GM19463 (cell line): ENCODE measurements at regions not wholly inside any gene's neighbourhood (a gene's known extent, or its start where the extent isn't known, plus 50 kb on each side); places are given as distances from the start of the nearest gene placed in this dataset.

Experiments used
- ATAC-seq: cut with Tn5 transposase; IDR thresholded peaks from one replicate; pipeline ENCODE4 v1.9.1; 2021; ENCODE audit warnings: mild to moderate bottlenecking, moderate library complexity; ENCODE audit not compliant: unreplicated experiment

- ATAC-seq: no peak
Observed at GRCh38 chr9:118832371-118832770, 536.9 kb downstream of the BRINP1 start.

- no peak for ATAC-seq
Observed at GRCh38 chr9:118836891-118837290, 532.3 kb downstream of the BRINP1 start.

GRCh38 chr9:118871531-118871930 is 497.7 kb downstream of the BRINP1 start:
- ATAC-seq: no peak

- no peak for ATAC-seq
Observed at GRCh38 chr9:118882684-118883083, 486.6 kb downstream of the BRINP1 start.

- ATAC-seq: no peak
Observed at GRCh38 chr9:118883411-118883810, 485.8 kb downstream of the BRINP1 start.

GRCh38 chr9:118891213-118891612 is 478.0 kb downstream of the BRINP1 start:
- no peak for ATAC-seq

GRCh38 chr9:118896324-118897000 is 472.8 kb downstream of the BRINP1 start:
- ATAC-seq: no peak

- ATAC-seq: no peak
Observed at GRCh38 chr9:118918180-118918579, 451.1 kb downstream of the BRINP1 start.

- ATAC-seq: no peak
Observed at GRCh38 chr9:118928722-118929121, 440.5 kb downstream of the BRINP1 start.

GRCh38 chr9:118929287-118929686 is 439.9 kb downstream of the BRINP1 start:
- no peak for ATAC-seq

- ATAC-seq: no peak
Observed at GRCh38 chr9:118931941-118932340, 437.3 kb downstream of the BRINP1 start.

GRCh38 chr9:118938581-118938980 is 430.7 kb downstream of the BRINP1 start:
- no peak for ATAC-seq

- ATAC-seq: no peak
Observed at GRCh38 chr9:118940473-118940872, 428.8 kb downstream of the BRINP1 start.

- ATAC-seq: no peak
Observed at GRCh38 chr9:118946669-118947068, 422.6 kb downstream of the BRINP1 start.

- ATAC-seq: no peak
Observed at GRCh38 chr9:118954857-118955256, 414.4 kb downstream of the BRINP1 start.

GRCh38 chr9:118957585-118957984 is 411.6 kb downstream of the BRINP1 start:
- ATAC-seq: no peak

- ATAC-seq: no peak
Observed at GRCh38 chr9:118959366-118959765, 409.9 kb downstream of the BRINP1 start.

GRCh38 chr9:118961857-118962256 is 407.4 kb downstream of the BRINP1 start:
- no peak for ATAC-seq

GRCh38 chr9:118962426-118962825 is 406.8 kb downstream of the BRINP1 start:
- no peak for ATAC-seq

- no peak for ATAC-seq
Observed at GRCh38 chr9:118963674-118964073, 405.6 kb downstream of the BRINP1 start.

- ATAC-seq: no peak
Observed at GRCh38 chr9:118967901-118968300, 401.3 kb downstream of the BRINP1 start.

- no peak for ATAC-seq
Observed at GRCh38 chr9:118975736-118976135, 393.5 kb downstream of the BRINP1 start.

GRCh38 chr9:118976160-118976559 is 393.1 kb downstream of the BRINP1 start:
- ATAC-seq: no peak
